ENCODE measurements at regions not wholly inside any gene's neighbourhood (a gene's known extent, or its start where the extent isn't known, plus 50 kb on each side); places are given as distances from the start of the nearest gene placed in this dataset.

DNA sequence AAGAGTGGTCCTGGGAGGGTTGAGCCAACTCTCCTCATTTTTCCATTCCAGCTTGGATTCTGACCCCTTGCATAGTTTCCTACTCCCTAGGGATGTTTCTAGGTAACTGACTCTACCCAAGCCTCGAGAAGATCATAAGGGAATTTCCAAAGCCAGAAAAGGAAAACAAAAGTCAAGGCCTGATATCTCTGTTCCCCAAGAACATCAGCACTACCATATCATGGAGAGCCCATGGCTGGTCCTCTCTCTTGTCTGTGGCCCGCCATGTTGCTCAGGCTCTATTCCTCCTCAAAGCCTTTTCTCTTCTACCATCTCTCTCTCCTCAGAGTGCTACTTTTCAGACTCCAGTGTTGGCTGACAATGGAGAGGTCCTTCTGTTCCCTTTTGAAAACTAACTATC lies 99.6 kb upstream of the KLF7 start:
- H3K27me3 ChIP-seq (ENCODE audit: control insufficient read depth, insufficient read depth, low read length), result no peaks in the 10 kb centered on the region
- DNase-seq (no peak), ATAC-seq (no peak)
- H3K36me3 ChIP-seq (ENCODE audit: control insufficient read depth, insufficient read depth, low read length), result no peaks in the 10 kb centered on the region
- no peak overlapping the region for H3K4me3 ChIP-seq (ENCODE audit: low read length)
- no peaks in the 10 kb centered on the region for H3K4me1 ChIP-seq (ENCODE audit: control insufficient read depth, insufficient read depth, low read length)
- TF ChIP-seq, protein P1, sequence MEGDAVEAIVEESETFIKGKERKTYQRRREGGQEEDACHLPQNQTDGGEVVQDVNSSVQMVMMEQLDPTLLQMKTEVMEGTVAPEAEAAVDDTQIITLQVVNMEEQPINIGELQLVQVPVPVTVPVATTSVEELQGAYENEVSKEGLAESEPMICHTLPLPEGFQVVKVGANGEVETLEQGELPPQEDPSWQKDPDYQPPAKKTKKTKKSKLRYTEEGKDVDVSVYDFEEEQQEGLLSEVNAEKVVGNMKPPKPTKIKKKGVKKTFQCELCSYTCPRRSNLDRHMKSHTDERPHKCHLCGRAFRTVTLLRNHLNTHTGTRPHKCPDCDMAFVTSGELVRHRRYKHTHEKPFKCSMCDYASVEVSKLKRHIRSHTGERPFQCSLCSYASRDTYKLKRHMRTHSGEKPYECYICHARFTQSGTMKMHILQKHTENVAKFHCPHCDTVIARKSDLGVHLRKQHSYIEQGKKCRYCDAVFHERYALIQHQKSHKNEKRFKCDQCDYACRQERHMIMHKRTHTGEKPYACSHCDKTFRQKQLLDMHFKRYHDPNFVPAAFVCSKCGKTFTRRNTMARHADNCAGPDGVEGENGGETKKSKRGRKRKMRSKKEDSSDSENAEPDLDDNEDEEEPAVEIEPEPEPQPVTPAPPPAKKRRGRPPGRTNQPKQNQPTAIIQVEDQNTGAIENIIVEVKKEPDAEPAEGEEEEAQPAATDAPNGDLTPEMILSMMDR (IDR thresholded peaks at IDR 0.05), result no peak
- Mint-ChIP-seq H3K9me3 (no peaks in the 10 kb centered on the region), H3K4me3 (no peak overlapping the region), H3K4me1 (no peaks in the 10 kb centered on the region), H3K27ac (no peak overlapping the region), H3K27me3 (ENCODE audit: low read depth in 2 of 2) (peaks cover 8 to 43% of the 10 kb centered on the region in 2 donors), H3K36me3 (no peaks in the 10 kb centered on the region)
- intact Hi-C loops (cut with micrococcal nuclease), result no loop called here
- H3K9me3 ChIP-seq (ENCODE audit: control insufficient read depth, insufficient read depth, low read length), result no peaks in the 10 kb centered on the region
- no peak overlapping the region for H3K27ac ChIP-seq (ENCODE audit: low read length)
- WGBS (ENCODE audit: insufficient coverage), result 85% methylated on average over 2 of the region's 2 CpGs

DNA sequence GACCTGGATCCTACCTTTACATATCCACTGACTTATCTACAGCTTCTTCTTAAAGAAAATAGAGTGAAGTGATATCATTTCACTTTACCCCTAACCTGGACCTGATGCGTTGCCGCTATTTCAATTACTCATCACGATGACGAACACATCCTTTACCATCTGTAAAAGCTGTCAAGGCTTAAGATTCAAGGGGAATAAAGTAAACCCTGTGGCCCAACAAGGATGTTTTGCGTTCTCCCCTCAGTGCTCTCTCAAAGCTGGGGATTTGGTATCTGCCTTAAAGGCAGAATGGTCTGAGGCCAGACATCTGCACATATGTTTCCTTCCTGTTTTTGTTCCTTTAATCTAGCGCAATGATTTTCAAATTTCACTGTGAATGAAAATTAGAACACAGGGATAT lies 100.1 kb upstream of the KLF7 start:
- Histone ChIP-seq H3K4me1 (ENCODE audit: control insufficient read depth, insufficient read depth, low read length) (no peaks in the 10 kb centered on the region), H3K27me3 (ENCODE audit: control insufficient read depth, insufficient read depth, low read length) (no peaks in the 10 kb centered on the region), H3K36me3 (ENCODE audit: control insufficient read depth, insufficient read depth, low read length) (no peaks in the 10 kb centered on the region), H3K27ac (ENCODE audit: low read length) (no peak overlapping the region), H3K4me3 (ENCODE audit: low read length) (no peak overlapping the region), H3K9me3 (ENCODE audit: control insufficient read depth, insufficient read depth, low read length) (no peaks in the 10 kb centered on the region)
- TF ChIP-seq, protein P1 (IDR thresholded peaks at IDR 0.05), result no peak
- no peaks in the 10 kb centered on the region for H3K36me3 Mint-ChIP-seq
- no peak for DNase-seq
- intact Hi-C loops (cut with micrococcal nuclease), result no loop called here
- WGBS (ENCODE audit: insufficient coverage), result 15% methylated on average over 4 of the region's 6 CpGs
- no peak overlapping the region for H3K4me3 Mint-ChIP-seq
- H3K27me3 Mint-ChIP-seq (ENCODE audit: low read depth in 2 of 2), result peaks cover 5 to 38% of the 10 kb centered on the region in 2 donors
- H3K9me3 Mint-ChIP-seq, result no peaks in the 10 kb centered on the region
- H3K4me1 Mint-ChIP-seq, result no peaks in the 10 kb centered on the region
- no peak for ATAC-seq
- H3K27ac Mint-ChIP-seq, result no peak overlapping the region

DNA sequence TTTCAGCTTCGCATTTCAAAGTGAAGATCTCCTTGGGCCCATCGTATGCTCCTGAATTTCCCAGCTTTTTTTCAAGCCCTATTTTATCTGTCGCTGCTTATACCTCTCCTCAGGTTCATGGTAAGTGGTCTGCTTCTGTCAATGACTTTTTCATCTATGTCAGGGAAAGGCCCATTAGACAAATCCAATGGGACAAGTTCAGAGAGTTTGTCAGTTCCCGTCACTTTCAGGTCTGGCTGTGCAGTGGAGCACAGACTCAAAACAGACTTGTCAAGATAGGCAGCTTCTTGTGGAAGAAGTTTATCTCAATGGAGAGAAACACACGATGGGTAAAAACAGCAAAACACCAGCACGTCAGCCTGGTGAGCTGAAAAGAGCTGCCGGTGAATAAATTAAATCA lies 100.9 kb upstream of the KLF7 start:
- Histone ChIP-seq H3K27me3 (ENCODE audit: control insufficient read depth, insufficient read depth, low read length) (no peaks in the 10 kb centered on the region), H3K36me3 (ENCODE audit: control insufficient read depth, insufficient read depth, low read length) (no peaks in the 10 kb centered on the region), H3K4me3 (ENCODE audit: low read length) (no peak overlapping the region), H3K9me3 (ENCODE audit: control insufficient read depth, insufficient read depth, low read length) (no peaks in the 10 kb centered on the region), H3K4me1 (ENCODE audit: control insufficient read depth, insufficient read depth, low read length) (no peaks in the 10 kb centered on the region), H3K27ac (ENCODE audit: low read length) (no peak overlapping the region)
- WGBS (ENCODE audit: insufficient coverage), result 94% methylated on average over 6 of the region's 7 CpGs
- H3K27me3 Mint-ChIP-seq (ENCODE audit: low read depth in 2 of 2), result peaks cover 5 to 30% of the 10 kb centered on the region in 2 donors
- ATAC-seq, result no peak
- no peaks in the 10 kb centered on the region for H3K4me1 Mint-ChIP-seq
- intact Hi-C loops (cut with micrococcal nuclease), result no loop called here
- H3K36me3 Mint-ChIP-seq, result no peaks in the 10 kb centered on the region
- no peak overlapping the region for H3K4me3 Mint-ChIP-seq
- TF ChIP-seq, protein P1 (IDR thresholded peaks at IDR 0.05), result no peak
- no peak for DNase-seq
- no peaks in the 10 kb centered on the region for H3K9me3 Mint-ChIP-seq
- no peak overlapping the region for H3K27ac Mint-ChIP-seq

DNA sequence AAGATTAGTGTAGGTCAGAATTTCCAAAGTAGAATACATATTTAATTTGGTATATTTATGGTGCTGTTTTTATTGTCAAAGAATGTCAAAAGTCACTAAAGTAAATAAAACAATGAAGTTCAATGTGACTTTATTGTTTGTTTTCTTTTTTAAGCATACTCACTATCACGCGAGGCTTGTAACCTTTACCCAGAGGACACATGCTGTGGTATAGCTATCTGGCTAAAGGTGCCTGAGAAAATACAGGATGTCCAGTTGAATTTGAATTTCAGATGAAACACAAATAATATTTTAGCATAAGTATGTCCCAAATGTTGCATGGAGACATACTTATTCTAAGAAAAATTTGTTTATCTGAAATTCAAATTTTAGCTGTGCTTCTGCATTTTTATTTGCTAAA lies 103.3 kb upstream of the KLF7 start:
- Mint-ChIP-seq H3K36me3 (no peaks in the 10 kb centered on the region), H3K9me3 (no peaks in the 10 kb centered on the region), H3K27me3 (ENCODE audit: low read depth in 2 of 2) (peaks cover 3 to 18% of the 10 kb centered on the region in 2 donors), H3K4me1 (no peaks in the 10 kb centered on the region), H3K4me3 (no peak overlapping the region), H3K27ac (no peak overlapping the region)
- ATAC-seq, result no peak
- no peak overlapping the region for H3K27ac ChIP-seq (ENCODE audit: low read length)
- H3K27me3 ChIP-seq (ENCODE audit: control insufficient read depth, insufficient read depth, low read length), result no peaks in the 10 kb centered on the region
- DNase-seq, result no peak
- no peaks in the 10 kb centered on the region for H3K9me3 ChIP-seq (ENCODE audit: control insufficient read depth, insufficient read depth, low read length)
- no peaks in the 10 kb centered on the region for H3K4me1 ChIP-seq (ENCODE audit: control insufficient read depth, insufficient read depth, low read length)
- no peak overlapping the region for H3K4me3 ChIP-seq (ENCODE audit: low read length)
- H3K36me3 ChIP-seq (ENCODE audit: control insufficient read depth, insufficient read depth, low read length), result no peaks in the 10 kb centered on the region
- intact Hi-C loops (cut with micrococcal nuclease), result no loop called here
- TF ChIP-seq, protein P1 (IDR thresholded peaks at IDR 0.05), result no peak
- WGBS (ENCODE audit: insufficient coverage), result no CpG with 5 or more reads among the region's 2 CpGs

Data from natural killer cell (primary cell).